GM23338 (cell line): ENCODE measurements at regions not wholly inside any gene's neighbourhood (a gene's known extent, or its start where the extent isn't known, plus 50 kb on each side); places are given as distances from the start of the nearest gene placed in this dataset.

Experiments
- EZH2 ChIP-seq: fragments of 200-600 bp; sonication (generic); IDR thresholded peaks from one replicate; pipeline ENCODE4 v1.8.0; 2017; ENCODE audit warnings: antibody characterized with exemption, mild to moderate bottlenecking, low read depth; ENCODE audit not compliant: unreplicated experiment
- POLR2AphosphoS5 ChIP-seq: IDR thresholded peaks from 2 replicates; pipeline ENCODE4 v1.6.1; 2016; ENCODE audit warnings: antibody characterized with exemption, low read depth
- TF ChIP-seq, protein P1 (sequence below): IDR thresholded peaks from one replicate; pipeline ENCODE4 v1.6.1; 2018; ENCODE audit warnings: antibody characterized with exemption; ENCODE audit not compliant: unreplicated experiment
- TF ChIP-seq, protein P2 (sequence below), 2 experiments: fragments of 200-600 bp in 1 of 2; sonication (generic) in 1 of 2; conservative IDR thresholded peaks; 2 replicates each; pipeline versions ENCODE4 v1.5.1 to v1.6.1; 2016 to 2017; ENCODE audit warnings: antibody characterized with exemption in 2 of 2, low read depth in 2 of 2, mild to moderate bottlenecking in 2 of 2, moderate library complexity in 1 of 2

DNA sequence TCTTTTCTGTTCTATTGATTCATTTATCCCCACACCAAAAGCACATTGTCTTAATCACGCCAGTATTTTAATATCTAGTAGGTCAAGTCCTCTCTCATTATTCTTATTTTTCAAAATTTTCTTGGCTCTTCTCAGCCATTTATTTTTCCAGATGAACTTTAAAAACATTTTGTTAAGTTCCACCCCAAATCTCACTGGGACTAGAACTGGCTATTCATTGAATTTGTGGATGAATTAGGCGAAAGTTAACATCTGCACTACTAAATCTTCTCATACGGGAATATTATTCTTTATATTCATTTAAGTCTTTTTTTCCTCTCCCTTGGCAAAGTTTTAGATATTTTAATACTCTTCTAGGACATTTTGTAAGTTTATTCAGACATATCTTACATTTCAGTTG is 295.2 kb upstream of the MGMT start:
- TF ChIP-seq, protein P1, sequence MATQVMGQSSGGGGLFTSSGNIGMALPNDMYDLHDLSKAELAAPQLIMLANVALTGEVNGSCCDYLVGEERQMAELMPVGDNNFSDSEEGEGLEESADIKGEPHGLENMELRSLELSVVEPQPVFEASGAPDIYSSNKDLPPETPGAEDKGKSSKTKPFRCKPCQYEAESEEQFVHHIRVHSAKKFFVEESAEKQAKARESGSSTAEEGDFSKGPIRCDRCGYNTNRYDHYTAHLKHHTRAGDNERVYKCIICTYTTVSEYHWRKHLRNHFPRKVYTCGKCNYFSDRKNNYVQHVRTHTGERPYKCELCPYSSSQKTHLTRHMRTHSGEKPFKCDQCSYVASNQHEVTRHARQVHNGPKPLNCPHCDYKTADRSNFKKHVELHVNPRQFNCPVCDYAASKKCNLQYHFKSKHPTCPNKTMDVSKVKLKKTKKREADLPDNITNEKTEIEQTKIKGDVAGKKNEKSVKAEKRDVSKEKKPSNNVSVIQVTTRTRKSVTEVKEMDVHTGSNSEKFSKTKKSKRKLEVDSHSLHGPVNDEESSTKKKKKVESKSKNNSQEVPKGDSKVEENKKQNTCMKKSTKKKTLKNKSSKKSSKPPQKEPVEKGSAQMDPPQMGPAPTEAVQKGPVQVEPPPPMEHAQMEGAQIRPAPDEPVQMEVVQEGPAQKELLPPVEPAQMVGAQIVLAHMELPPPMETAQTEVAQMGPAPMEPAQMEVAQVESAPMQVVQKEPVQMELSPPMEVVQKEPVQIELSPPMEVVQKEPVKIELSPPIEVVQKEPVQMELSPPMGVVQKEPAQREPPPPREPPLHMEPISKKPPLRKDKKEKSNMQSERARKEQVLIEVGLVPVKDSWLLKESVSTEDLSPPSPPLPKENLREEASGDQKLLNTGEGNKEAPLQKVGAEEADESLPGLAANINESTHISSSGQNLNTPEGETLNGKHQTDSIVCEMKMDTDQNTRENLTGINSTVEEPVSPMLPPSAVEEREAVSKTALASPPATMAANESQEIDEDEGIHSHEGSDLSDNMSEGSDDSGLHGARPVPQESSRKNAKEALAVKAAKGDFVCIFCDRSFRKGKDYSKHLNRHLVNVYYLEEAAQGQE, result no peak
- TF ChIP-seq, protein P2, sequence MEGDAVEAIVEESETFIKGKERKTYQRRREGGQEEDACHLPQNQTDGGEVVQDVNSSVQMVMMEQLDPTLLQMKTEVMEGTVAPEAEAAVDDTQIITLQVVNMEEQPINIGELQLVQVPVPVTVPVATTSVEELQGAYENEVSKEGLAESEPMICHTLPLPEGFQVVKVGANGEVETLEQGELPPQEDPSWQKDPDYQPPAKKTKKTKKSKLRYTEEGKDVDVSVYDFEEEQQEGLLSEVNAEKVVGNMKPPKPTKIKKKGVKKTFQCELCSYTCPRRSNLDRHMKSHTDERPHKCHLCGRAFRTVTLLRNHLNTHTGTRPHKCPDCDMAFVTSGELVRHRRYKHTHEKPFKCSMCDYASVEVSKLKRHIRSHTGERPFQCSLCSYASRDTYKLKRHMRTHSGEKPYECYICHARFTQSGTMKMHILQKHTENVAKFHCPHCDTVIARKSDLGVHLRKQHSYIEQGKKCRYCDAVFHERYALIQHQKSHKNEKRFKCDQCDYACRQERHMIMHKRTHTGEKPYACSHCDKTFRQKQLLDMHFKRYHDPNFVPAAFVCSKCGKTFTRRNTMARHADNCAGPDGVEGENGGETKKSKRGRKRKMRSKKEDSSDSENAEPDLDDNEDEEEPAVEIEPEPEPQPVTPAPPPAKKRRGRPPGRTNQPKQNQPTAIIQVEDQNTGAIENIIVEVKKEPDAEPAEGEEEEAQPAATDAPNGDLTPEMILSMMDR (conservative IDR thresholded peaks at IDR 0.05; ENCODE audit: low read depth in 2 of 2), result no peak
- TF ChIP-seq POLR2AphosphoS5 (no peak), EZH2 (no peak)
